ENCODE measurements at regions not wholly inside any gene's neighbourhood (a gene's known extent, or its start where the extent isn't known, plus 50 kb on each side); places are given as distances from the start of the nearest gene placed in this dataset.

GRCh38 chr5:159439002-159439401, 108.7 kb upstream of the IL12B start:
- TF ChIP-seq CTCF (IDR thresholded peaks at IDR 0.05; ENCODE audit: low read depth, low read length) (no peak), POLR2A (IDR thresholded peaks at IDR 0.05; ENCODE audit: extremely low read depth, insufficient read length) (no peak)
